ENCODE measurements at regions not wholly inside any gene's neighbourhood (a gene's known extent, or its start where the extent isn't known, plus 50 kb on each side); places are given as distances from the start of the nearest gene placed in this dataset.
"Not testable (repeated sequence)": the region's sequence is repeated elsewhere in the genome, so short reads cannot be mapped to it uniquely, and the experiment has no call there.

DNA sequence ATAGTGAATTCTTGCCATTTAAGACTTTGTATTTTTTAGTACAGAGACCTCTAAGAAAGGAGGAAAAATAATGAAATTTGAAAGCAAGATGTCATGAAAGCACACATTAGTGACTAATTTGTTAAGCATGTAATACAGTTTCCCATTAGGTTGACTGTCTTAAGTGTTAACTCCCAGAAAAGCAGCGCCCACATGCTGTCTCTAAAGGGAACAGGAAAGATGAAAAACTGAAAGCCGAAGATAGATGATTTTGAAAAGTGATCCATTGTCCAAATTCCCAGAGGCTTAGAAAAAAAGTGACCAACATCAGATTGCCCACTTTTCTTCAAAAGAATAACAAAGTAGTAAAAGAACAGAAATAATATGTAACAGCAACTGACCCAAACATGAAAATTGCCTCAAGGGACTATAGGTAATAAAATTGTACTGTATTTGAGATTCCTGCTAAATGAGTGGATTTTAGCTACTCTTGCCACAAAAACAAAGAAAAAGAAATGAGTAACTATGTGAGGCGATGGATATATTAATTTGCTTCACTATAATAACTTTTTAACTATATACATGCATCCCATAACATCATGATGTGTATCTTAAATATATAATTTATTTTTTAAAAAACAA lies 83.2 kb upstream of the OGFRL1 start:
- DNase-seq = no peak

DNA sequence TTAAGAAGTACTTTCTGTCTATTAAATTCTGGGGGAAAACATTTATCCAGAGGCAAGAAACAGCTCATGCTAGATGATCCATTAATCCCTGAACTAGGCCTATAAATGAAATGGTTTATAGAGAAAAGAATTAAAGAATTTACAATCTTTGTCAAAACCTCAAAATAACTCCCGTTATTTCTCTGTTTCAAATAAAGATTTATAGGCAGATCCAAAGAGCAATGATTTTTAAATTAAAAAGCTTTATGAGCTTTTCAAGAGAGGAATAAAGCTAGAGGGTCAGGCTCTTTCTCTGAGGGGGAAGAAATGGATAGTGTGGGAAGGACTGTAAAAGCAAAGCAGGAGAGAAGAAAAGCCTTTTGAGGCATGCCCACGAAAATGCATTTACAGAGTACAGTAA lies 82.5 kb upstream of the OGFRL1 start:
- no peak for DNase-seq

DNA sequence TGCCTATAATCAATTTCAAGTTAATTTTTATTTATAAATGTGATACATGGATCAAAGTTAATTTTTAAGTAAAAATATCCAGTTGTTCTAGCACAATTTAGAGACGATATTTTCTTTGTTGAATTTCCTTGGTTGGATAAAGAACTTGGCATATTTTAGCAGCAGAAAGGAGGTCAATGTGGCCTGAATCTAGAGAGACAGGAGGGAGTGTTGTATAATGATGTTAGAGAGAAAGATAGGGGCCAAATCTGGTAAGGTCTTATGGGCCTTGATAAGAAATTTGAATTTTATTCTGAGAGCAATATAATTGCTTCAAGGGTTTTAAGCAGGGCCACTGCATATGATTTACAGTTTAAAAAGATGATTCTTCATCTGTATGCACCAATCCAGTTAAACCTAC lies 79.4 kb upstream of the OGFRL1 start:
- DNase-seq = no peak

DNA sequence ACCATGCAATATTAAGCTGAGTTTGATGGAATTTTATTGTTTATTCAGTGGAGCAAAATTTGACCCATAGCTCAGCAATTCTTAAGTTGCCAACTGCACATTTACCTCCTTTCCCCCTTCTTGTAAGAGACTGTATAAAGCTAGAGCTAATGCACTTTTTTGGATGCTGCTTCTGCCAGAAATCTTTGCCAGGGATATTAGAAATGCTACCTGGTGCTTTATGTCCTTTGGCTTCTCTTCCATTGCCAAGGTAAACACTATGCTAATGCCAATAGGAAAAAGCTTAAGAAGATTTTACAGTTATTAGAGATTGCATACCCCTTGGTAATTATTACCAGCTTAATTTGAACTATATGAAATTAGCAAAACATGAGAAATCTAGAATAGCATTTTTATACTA lies 79.0 kb upstream of the OGFRL1 start:
- no peak for DNase-seq

DNA sequence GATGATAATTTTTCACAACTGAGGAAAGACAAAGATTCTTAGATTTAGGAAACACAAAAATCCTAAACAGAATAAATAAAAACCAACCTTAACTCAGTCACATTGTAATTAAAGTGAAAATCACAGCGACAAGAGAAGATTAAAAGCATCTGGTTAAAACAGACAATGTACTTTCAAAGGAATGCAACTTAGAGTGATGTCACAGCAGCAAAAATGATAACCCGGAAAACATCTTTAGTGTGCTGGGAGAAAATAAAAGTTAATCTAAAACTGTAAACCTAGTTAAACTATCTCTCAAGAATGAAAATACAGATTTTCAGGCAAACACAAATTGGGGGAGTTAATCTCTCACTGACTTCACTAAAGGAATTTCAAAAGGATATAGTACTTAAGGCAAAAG lies 76.8 kb upstream of the OGFRL1 start:
- DNase-seq = no peak

DNA sequence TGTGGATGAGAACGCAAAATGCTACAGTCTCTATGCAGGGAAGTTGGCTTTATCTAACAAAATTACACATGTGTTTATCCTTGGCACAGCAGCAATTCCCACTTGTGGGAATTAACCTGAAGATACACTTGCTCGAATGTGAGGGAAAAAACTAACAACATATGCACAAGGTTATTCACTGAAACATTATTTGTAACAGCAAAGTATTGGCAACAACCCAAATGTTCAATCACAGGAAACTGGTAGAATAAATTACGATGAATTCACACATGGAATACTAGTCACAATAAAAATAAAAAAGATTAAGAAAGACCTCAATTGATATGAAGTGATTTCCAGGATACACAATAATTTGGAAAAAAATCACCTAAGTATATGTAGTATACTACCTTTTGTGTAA lies 68.1 kb upstream of the OGFRL1 start:
- no peak for DNase-seq

DNA sequence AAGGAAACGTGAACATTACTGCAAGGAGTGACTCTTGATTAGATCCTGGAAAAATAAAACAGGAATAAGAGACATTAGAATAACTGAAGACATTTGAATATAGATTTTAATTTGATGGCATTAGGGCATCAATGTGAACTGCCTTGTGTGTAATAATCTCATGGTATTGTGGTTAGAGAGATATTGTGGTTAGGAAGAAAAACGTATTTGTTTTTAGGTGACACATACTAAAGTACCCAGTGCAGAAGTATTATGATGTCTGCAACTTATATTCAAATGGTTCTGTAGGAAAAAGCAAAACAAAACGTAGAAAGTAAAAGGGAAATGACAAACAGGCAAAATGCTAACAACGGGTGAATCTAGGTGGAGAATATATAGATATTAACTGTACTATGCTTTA lies 65.9 kb upstream of the OGFRL1 start:
- DNase-seq = no peak

DNA sequence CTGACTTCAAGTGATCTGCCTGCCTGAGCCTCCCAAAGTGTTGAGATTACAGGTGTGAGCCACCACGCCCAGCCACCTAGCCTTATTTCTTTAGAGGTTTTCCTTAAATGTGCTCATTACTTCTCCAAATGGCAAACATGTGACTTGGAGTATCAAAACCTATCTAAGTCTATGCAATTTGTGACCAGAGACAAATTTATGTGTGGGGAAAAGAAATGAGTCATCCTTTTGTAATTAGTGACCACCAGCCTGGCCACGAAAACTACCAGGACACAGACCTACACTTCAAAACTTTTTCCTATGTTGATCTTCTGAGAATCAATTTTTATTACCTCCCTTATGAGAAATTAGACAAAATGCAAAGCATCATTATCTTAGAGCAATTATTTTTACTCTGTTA lies 64.6 kb upstream of the OGFRL1 start:
- no peak for DNase-seq

DNA sequence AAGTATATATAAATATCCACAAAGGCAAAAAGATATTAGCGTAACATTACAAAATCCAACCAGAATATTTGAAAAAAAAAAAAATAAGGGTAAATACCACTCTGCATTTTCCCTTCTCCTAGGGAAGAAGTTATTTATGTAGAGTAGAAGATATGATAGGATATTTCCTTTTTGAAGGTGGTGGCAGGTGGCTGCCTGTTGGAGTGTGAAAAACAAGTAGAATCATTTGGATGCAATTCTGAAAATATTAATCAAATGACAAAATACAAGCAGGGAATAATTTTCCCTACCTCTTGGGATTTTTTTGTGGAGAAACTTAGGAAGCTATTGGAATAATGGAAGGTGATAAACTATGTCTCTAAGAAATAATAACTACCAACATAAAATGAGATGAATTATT lies 62.5 kb upstream of the OGFRL1 start:
- DNase-seq = no peak

DNA sequence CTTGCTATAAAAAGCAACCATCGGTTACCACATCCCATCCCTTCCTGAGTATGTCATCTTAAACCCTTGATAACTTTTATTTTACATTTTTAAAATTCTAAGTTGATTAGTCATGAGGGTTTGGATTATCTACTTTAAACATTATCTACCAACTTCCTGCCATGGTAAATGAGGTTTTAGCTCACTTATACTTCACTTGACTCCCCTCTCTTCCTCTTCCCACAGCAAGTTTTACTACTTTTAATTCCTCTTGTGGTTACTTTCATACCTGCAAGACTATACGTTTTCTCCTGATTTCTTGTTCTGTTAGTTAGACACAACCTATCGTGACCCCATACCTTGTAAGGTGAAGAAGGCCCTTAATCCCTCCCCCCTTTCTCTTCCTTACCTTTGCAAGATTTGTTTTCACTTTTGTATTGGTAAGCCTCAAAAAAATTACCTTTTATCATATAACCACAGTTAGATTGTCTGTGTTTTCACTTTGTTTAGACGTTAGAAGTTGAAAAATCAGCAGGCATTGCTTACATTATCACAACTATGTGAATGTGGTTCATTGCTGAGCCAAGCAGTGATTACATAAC lies 60.1 kb upstream of the OGFRL1 start:
- DNase-seq = no peak

DNA sequence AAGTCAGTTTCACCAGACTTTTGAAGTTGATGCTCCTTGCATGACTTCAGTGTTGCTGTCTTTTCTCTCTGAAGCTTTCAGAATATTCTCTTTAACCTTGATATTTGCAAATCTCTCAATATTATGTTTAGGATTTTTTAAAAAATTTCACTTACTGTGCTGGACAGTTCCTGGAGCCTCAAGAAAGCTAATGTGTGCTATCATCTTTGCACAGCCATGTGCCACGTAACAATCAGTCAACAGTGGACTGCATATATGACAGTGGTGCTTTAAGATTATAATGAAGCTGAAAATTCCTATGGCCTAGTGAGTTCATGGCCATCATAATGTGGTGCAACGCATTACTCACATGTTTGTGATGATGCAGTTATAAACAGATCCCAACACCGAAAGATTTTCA lies 59.1 kb upstream of the OGFRL1 start:
- DNase-seq = no peak

DNA sequence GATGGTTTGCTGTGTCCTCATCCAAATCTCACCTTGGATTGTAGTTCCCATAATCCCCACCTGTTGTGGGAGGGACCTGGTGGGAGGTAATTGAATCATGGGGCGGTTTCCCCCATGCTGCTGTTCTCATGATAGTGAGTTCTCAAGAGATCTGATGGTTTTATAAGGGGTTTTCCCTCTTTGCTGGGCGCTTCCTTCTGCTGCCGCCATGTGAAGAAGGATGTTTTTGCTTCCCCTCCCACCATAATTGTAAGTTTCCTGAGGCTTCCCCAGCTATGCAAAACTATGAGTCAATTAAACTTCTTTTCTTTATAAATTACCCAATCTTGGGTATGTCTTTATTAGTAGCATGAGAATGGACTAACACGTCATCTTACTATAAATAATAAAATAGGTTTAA lies 55.7 kb upstream of the OGFRL1 start:
- DNase-seq = not testable (repeated sequence)

DNA sequence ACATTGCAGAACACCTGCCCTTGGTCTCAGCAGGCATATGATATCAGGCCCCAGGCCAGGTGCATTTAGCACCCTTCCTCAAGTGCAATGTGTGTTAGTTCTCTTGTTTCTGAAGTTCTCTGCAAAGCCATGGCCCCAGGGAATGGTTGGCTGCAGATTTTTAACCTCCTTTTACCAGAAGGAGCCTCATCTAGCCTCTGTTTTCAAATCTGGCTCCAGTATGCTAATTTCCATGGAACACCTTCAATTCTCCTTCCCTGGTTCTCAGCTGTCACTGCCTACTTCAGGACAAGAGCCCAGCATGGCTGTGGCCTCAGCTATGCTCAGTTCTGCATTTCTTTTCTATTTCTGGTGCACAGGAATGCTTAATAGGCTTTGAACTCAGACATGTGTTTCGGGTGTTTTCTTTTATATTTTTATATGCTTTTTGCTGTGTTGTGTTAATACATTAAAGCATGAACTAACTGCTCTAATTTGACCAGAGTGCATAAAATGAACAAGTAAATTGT lies 51.6 kb upstream of the OGFRL1 start:
- DNase-seq = no peak

DNA sequence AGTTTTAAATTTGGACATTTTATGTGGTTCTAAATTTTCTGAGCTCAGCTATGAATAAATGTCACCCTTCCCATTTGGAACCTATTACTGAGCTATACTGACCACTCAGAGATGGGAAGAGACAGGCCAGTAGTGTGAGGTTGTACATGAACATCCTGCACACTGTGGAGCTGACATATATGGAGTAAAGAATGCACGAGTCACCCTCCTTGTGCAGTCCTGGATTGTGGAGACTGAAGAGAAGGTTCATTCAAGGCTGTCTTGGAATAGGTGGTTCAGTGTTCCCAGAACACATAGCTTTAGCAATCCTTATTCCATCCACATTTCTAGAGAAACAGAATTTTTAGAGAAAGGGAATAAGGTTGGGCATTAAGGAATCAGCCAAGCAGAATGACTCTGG lies 50.3 kb upstream of the OGFRL1 start:
- no peak for DNase-seq

Data from NCI-H2029 (cell line).